Glutamatergic neuron (in vitro differentiated cells): ENCODE measurements at regions not wholly inside any gene's neighbourhood (a gene's known extent, or its start where the extent isn't known, plus 50 kb on each side); places are given as distances from the start of the nearest gene placed in this dataset.

Experiments used
- DNase-seq: peaks from one replicate; pipeline ENCODE4 v3.0.0; 2022
- H3K27ac Mint-ChIP-seq: one replicate; pipeline ENCODE4 v1.8.0; 2020; ENCODE audit warnings: mild to moderate bottlenecking, mixed read lengths, inconsistent platforms; ENCODE audit not compliant: unreplicated experiment
- H3K27me3 Mint-ChIP-seq: one replicate; pipeline ENCODE4 v1.8.0; 2020; ENCODE audit warnings: mild to moderate bottlenecking, moderate library complexity, mixed read lengths, inconsistent platforms; ENCODE audit not compliant: unreplicated experiment
- H3K36me3 Mint-ChIP-seq: one replicate; pipeline ENCODE4 v1.8.0; 2020; ENCODE audit warnings: mild to moderate bottlenecking, mixed read lengths, inconsistent platforms; ENCODE audit not compliant: unreplicated experiment
- H3K4me1 Mint-ChIP-seq: one replicate; pipeline ENCODE4 v1.8.0; 2020; ENCODE audit warnings: mild to moderate bottlenecking, low read depth, mixed read lengths, inconsistent platforms; ENCODE audit not compliant: unreplicated experiment
- H3K4me3 Mint-ChIP-seq: one replicate; pipeline ENCODE4 v1.8.0; 2020; ENCODE audit warnings: mild to moderate bottlenecking, mixed read lengths, inconsistent platforms; ENCODE audit not compliant: unreplicated experiment
- H3K9me3 Mint-ChIP-seq: one replicate; pipeline ENCODE4 v1.8.0; 2020; ENCODE audit warnings: mild to moderate bottlenecking, moderate library complexity, mixed read lengths, inconsistent platforms; ENCODE audit not compliant: unreplicated experiment
- TF ChIP-seq, protein P1 (sequence below): fragments of 200-600 bp; sonication (generic); IDR thresholded peaks from one replicate; pipeline ENCODE4 v1.5.0; 2021; ENCODE audit not compliant: partially characterized antibody, unreplicated experiment

DNA sequence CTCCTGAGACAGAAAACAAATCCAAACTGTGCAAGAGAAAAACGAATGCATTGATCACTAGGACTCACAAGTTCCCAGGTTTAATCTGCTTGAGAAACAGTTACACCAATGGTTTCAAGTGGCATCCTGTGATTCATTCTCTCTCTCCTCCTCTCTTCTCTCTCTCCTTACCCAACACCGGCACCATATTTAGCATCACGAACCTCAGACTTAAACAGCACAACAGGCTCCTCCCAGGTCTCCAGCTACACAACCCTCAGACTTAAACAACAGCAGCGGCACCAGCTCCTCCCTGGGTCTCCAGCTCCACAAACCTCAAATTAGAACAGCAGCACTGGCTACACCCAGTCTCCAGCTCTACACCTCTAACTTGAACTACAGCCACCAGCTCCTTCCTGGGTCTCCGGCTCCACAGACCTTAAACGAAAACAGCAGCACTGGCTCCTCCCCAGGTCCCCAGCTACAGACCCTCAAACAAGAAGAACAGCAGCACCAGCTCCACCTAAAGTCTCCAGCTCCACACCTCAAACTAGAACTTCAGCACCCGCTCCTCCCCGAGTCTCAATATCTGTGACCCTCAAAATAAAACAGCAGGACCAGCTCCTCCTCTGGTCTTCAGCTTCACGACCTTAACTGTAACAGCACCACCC, 355.9 kb downstream of the PREX1 start:
- Mint-ChIP-seq H3K9me3 (peaks cover 9% of the 10 kb centered on the region), H3K27ac (no peak overlapping the region)

DNA sequence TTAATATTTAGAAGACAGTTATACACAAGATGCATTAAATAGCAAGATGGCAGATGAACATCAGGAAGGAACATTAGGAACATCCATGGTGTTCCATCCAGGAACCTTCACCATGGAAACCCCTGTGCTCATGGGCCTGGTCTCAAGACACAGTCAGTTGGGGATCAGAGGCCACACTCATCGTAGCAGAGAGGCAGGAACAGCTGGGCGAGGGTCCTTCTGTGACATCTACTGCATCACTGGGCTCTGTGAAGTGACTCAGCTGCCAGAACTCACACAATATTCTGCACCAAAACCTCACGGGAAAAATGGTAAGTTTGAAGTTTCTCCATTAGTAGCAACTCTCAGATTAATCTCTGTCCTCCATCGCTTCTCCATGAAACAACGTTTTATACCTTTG, 356.6 kb downstream of the PREX1 start:
- Mint-ChIP-seq H3K4me1 (peaks cover 3% of the 10 kb centered on the region), H3K9me3 (peaks cover 6% of the 10 kb centered on the region), H3K4me3 (no peak overlapping the region), H3K36me3 (no peaks in the 10 kb centered on the region), H3K27ac (no peak overlapping the region), H3K27me3 (peaks cover 7% of the 10 kb centered on the region)
- no peak for DNase-seq
- TF ChIP-seq, protein P1, sequence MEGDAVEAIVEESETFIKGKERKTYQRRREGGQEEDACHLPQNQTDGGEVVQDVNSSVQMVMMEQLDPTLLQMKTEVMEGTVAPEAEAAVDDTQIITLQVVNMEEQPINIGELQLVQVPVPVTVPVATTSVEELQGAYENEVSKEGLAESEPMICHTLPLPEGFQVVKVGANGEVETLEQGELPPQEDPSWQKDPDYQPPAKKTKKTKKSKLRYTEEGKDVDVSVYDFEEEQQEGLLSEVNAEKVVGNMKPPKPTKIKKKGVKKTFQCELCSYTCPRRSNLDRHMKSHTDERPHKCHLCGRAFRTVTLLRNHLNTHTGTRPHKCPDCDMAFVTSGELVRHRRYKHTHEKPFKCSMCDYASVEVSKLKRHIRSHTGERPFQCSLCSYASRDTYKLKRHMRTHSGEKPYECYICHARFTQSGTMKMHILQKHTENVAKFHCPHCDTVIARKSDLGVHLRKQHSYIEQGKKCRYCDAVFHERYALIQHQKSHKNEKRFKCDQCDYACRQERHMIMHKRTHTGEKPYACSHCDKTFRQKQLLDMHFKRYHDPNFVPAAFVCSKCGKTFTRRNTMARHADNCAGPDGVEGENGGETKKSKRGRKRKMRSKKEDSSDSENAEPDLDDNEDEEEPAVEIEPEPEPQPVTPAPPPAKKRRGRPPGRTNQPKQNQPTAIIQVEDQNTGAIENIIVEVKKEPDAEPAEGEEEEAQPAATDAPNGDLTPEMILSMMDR = no peak

More for the DNA sequence above, 355.9 kb downstream of the PREX1 start:
- Mint-ChIP-seq H3K36me3 (peaks cover 3% of the 10 kb centered on the region), H3K27me3 (peaks cover 10% of the 10 kb centered on the region), H3K4me1 (peaks cover 3% of the 10 kb centered on the region), H3K4me3 (no peak overlapping the region)
- DNase-seq = no peak
- TF ChIP-seq, protein P1 = no peak

DNA sequence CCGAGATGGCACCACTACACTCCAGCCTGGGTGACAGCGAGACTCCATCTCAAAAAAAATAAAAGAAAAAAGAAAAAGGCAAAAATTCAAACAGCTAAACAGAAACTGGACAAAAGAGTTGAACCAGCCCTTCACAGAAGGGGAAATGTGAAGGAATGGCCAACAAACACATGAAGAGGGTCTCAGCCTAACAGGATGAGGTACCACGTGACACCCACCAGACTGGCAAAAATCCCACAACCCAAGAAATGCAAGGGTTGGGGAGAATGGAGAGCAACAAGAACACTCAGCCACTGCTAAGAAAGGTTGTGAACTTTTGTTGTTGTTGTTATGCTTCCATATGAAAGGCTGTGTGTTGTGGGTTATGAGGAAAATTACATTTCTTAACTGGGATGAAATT, 357.7 kb downstream of the PREX1 start:
- Mint-ChIP-seq H3K36me3 (no peaks in the 10 kb centered on the region), H3K4me3 (no peak overlapping the region), H3K27me3 (peaks cover 5% of the 10 kb centered on the region), H3K9me3 (peaks cover 4% of the 10 kb centered on the region), H3K4me1 (peaks cover 3% of the 10 kb centered on the region), H3K27ac (no peak overlapping the region)
- no peak for DNase-seq
- TF ChIP-seq, protein P1 = no peak

DNA sequence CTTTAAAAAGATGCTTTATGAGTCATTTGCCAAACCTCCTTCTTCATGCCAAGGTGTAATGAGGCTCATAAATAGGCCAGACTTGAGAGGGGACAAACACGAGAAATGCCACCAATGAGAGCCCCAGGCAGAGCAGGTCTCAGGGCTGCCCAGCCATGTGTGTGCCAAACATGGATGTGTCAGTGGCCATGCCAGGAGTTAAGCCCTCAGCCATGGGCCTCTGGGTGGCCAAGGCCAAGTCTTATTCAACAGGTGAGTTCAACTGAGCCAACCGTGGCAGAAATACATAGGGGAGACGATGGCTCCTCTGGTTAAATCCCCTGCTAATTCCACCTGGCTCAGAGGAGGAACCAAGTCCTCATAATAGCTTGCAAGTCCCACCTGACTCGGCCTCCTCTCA, 358.8 kb downstream of the PREX1 start:
- TF ChIP-seq, protein P1 = no peak
- H3K27ac Mint-ChIP-seq = no peak overlapping the region
- no peaks in the 10 kb centered on the region for H3K36me3 Mint-ChIP-seq
- peaks cover 4% of the 10 kb centered on the region for H3K9me3 Mint-ChIP-seq
- H3K27me3 Mint-ChIP-seq = peaks cover 5% of the 10 kb centered on the region
- H3K4me1 Mint-ChIP-seq = peaks cover 3% of the 10 kb centered on the region
- no peak overlapping the region for H3K4me3 Mint-ChIP-seq
- DNase-seq = no peak

DNA sequence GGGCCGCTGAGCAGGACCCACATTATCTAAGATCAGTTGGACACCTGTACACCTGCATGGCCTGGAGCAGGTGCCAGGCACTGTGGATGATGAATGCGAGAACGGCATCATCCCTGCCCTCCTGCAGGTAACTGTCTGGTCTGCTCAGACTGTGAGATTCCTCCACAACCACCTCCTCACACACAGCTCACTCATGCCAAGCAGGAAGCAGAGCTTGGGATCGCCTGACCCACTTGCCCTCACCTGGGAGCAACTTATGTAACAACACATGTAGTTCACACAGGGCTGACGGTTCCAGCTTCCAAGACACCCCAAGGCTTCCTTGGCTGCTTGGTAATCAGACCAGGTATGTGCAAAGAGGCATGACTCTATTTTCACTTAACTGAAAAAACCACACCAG, 359.2 kb downstream of the PREX1 start:
- Mint-ChIP-seq H3K36me3 (no peaks in the 10 kb centered on the region), H3K4me3 (no peak overlapping the region), H3K4me1 (peaks cover 3% of the 10 kb centered on the region), H3K9me3 (peaks cover 4% of the 10 kb centered on the region), H3K27ac (no peak overlapping the region), H3K27me3 (peaks cover 5% of the 10 kb centered on the region)
- TF ChIP-seq, protein P1 = no peak
- DNase-seq = no peak
